GM10266 (cell line): ENCODE measurements at regions not wholly inside any gene's neighbourhood (a gene's known extent, or its start where the extent isn't known, plus 50 kb on each side); places are given as distances from the start of the nearest gene placed in this dataset.
"Not testable (repeated sequence)": the region's sequence is repeated elsewhere in the genome, so short reads cannot be mapped to it uniquely, and the experiment has no call there.

ENCODE experiments used
- DNase-seq: peaks from one replicate; pipeline ENCODE4 v3.0.0; 2012; ENCODE audit errors: extremely low spot score
- CTCF ChIP-seq: IDR thresholded peaks from 2 replicates; pipeline ENCODE4 v1.5.1; 2012; ENCODE audit warnings: mild to moderate bottlenecking, low read depth; ENCODE audit not compliant: control insufficient read depth, insufficient read depth; ENCODE audit errors: missing control alignments

GRCh38 chr4:54447304-54447703 is 210.5 kb upstream of the KIT start:
- DNase-seq: no peak
- no peak for TF ChIP-seq CTCF

- DNase-seq: no peak
- no peak for TF ChIP-seq CTCF
Observed at GRCh38 chr4:54449999-54450398, 207.8 kb upstream of the KIT start.

GRCh38 chr4:54466960-54467359 is 190.8 kb upstream of the KIT start:
- not testable (repeated sequence) for DNase-seq

- no peak for TF ChIP-seq CTCF
- DNase-seq: no peak
Observed at GRCh38 chr4:54473077-54473545, 184.6 kb upstream of the KIT start.

- TF ChIP-seq CTCF: no peak
- DNase-seq: no peak
Observed at GRCh38 chr4:54473798-54474197, 184.0 kb upstream of the KIT start.

- no peak for TF ChIP-seq CTCF
- no peak for DNase-seq
Observed at GRCh38 chr4:54475546-54475945, 182.2 kb upstream of the KIT start.

GRCh38 chr4:54482529-54483200 is 175.1 kb upstream of the KIT start:
- no peak for DNase-seq
- no peak for TF ChIP-seq CTCF

- TF ChIP-seq CTCF: no peak
- DNase-seq: no peak
Observed at GRCh38 chr4:54484383-54484782, 173.4 kb upstream of the KIT start.
